A673 (cell line): ENCODE measurements at regions not wholly inside any gene's neighbourhood (a gene's known extent, or its start where the extent isn't known, plus 50 kb on each side); places are given as distances from the start of the nearest gene placed in this dataset.

ENCODE experiments used
- BruUV-seq: library from RNA; stranded (reverse); fragments of 400-500 nt; replicated peaks from 2 replicates; lab custom pipeline; 2021; lab: Mats Ljungman, UMichigan
- CTCF ChIA-PET: fragments of 300-600 bp; sonication (Branson Sonifier 250); formaldehyde crosslinking; loops from one replicate; lab custom pipeline; 2022; ENCODE audit warnings: antibody characterized with exemption; lab: Charles Lee
- POLR2A ChIA-PET: fragments of 300-600 bp; sonication (Branson Sonifier 250); formaldehyde crosslinking; loops from one replicate; lab custom pipeline; 2022; ENCODE audit warnings: antibody characterized with exemption; ENCODE audit not compliant: low non-redundant PET; lab: Charles Lee
- DNase-seq: peaks from one replicate; pipeline ENCODE4 v3.0.0-alpha.2; 2015; ENCODE audit warnings: low spot score
- H3K27ac ChIP-seq: fragments of 200-600 bp; sonication (generic); 2 replicates; pipeline ENCODE4 v1.5.1; 2016; ENCODE audit warnings: mixed run types, low read depth, mild to moderate bottlenecking, mixed read lengths, antibody characterized with exemption, low read length; ENCODE audit not compliant: poor library complexity, severe bottlenecking
- H3K27me3 ChIP-seq: fragments of 200-600 bp; sonication (generic); replicated peaks from 2 replicates; pipeline ENCODE4 v1.6.1; 2017; ENCODE audit warnings: mixed run types, low read depth, mild to moderate bottlenecking, mixed read lengths, antibody characterized with exemption, low read length; ENCODE audit not compliant: insufficient read depth, poor library complexity
- H3K36me3 ChIP-seq: fragments of 200-600 bp; sonication (generic); 2 replicates; pipeline ENCODE4 v1.6.1; 2016; ENCODE audit warnings: mixed run types, mild to moderate bottlenecking, mixed read lengths, antibody characterized with exemption, low read length; ENCODE audit not compliant: insufficient read depth, poor library complexity, severe bottlenecking
- H3K4me1 ChIP-seq: fragments of 200-600 bp; sonication (generic); 2 replicates; pipeline ENCODE4 v1.6.1; 2017; ENCODE audit warnings: mixed run types, mild to moderate bottlenecking, mixed read lengths, antibody characterized with exemption, low read length; ENCODE audit not compliant: insufficient read depth, poor library complexity, severe bottlenecking
- H3K4me3 ChIP-seq: fragments of 200-600 bp; sonication (generic); 2 replicates; pipeline ENCODE4 v1.5.1; 2016; ENCODE audit warnings: low read depth, mixed run types, mild to moderate bottlenecking, mixed read lengths, low read length; ENCODE audit not compliant: poor library complexity, severe bottlenecking
- H3K9me3 ChIP-seq: fragments of 200-600 bp; sonication (generic); 2 replicates; pipeline ENCODE4 v1.6.1; 2016; ENCODE audit warnings: mixed run types, low read depth, mild to moderate bottlenecking, mixed read lengths, antibody characterized with exemption, low read length; ENCODE audit not compliant: poor library complexity, severe bottlenecking
- CTCF ChIP-seq: fragments of 300-800, 200-600 bp; sonication (generic); conservative IDR thresholded peaks from 2 replicates; pipeline ENCODE4 v1.5.1; 2017; ENCODE audit warnings: low read depth, mild to moderate bottlenecking, antibody characterized with exemption, low read length, moderate library complexity, mixed read lengths
- EZH2 ChIP-seq: fragments of 200-600 bp; sonication (generic); IDR thresholded peaks from 2 replicates; pipeline ENCODE4 v1.6.1; 2017; ENCODE audit warnings: borderline replicate concordance, low read depth, mild to moderate bottlenecking, mixed read lengths, antibody characterized with exemption, low read length; ENCODE audit not compliant: poor library complexity, severe bottlenecking
- intact Hi-C: fragments of 100-400 bp; cut with micrococcal nuclease; formaldehyde crosslinking; loops from one replicate; pipeline ENCODE4 v1.10.0; 2022; ENCODE audit not compliant: unreplicated experiment

- CTCF ChIA-PET, result no interaction called here
- intact Hi-C loops, result no loop called here
- BruUV-seq, result no TSS peak
- Histone ChIP-seq H3K4me3 (no peak overlapping the region), H3K27ac (no peak overlapping the region), H3K36me3 (no peaks in the 10 kb centered on the region), H3K27me3 (no peaks in the 10 kb centered on the region), H3K9me3 (no peaks in the 10 kb centered on the region), H3K4me1 (no peaks in the 10 kb centered on the region)
- POLR2A ChIA-PET, result no interaction called here
- TF ChIP-seq CTCF (no peak), EZH2 (no peak)
- no peak for DNase-seq
These were observed 150.7 kb upstream of the ZNF462 start for GRCh38 chr9:106712279-106712678.

GRCh38 chr9:106713206-106713605 is 149.8 kb upstream of the ZNF462 start:
- POLR2A ChIA-PET, result no interaction called here

GRCh38 chr9:106716820-106717219 is 146.1 kb upstream of the ZNF462 start:
- Histone ChIP-seq H3K4me3 (no peak overlapping the region), H3K27ac (no peak overlapping the region), H3K36me3 (no peaks in the 10 kb centered on the region), H3K4me1 (no peaks in the 10 kb centered on the region), H3K9me3 (no peaks in the 10 kb centered on the region), H3K27me3 (no peaks in the 10 kb centered on the region)
- no peak for TF ChIP-seq EZH2
- CTCF ChIA-PET, result no interaction called here
- POLR2A ChIA-PET, result no interaction called here
- intact Hi-C loops, result no loop called here
- DNase-seq, result no peak
- BruUV-seq, result no TSS peak

More at GRCh38 chr9:106713206-106713605, 149.8 kb upstream of the ZNF462 start:
- no peak overlapping the region for H3K4me3 ChIP-seq
- H3K4me1 ChIP-seq, result no peaks in the 10 kb centered on the region
- H3K9me3 ChIP-seq, result no peaks in the 10 kb centered on the region
- BruUV-seq, result no TSS peak
- H3K27ac ChIP-seq, result no peak overlapping the region
- CTCF ChIA-PET, result no interaction called here
- H3K36me3 ChIP-seq, result no peaks in the 10 kb centered on the region
- TF ChIP-seq EZH2, result no peak
- no peak for TF ChIP-seq CTCF
- H3K27me3 ChIP-seq, result no peaks in the 10 kb centered on the region
- intact Hi-C loops, result no loop called here
- no peak for DNase-seq

- Histone ChIP-seq H3K27me3 (no peaks in the 10 kb centered on the region), H3K4me1 (no peaks in the 10 kb centered on the region), H3K4me3 (no peak overlapping the region), H3K36me3 (no peaks in the 10 kb centered on the region), H3K27ac (no peak overlapping the region), H3K9me3 (no peaks in the 10 kb centered on the region)
- BruUV-seq, result no TSS peak
- intact Hi-C loops, result no loop called here
- ChIA-PET POLR2A (no interaction called here), CTCF (no interaction called here)
- no peak for TF ChIP-seq EZH2
- no peak for TF ChIP-seq CTCF
- no peak for DNase-seq
These were observed 145.3 kb upstream of the ZNF462 start for GRCh38 chr9:106717686-106718085.
